ENCODE measurements at regions not wholly inside any gene's neighbourhood (a gene's known extent, or its start where the extent isn't known, plus 50 kb on each side); places are given as distances from the start of the nearest gene placed in this dataset.

- Histone ChIP-seq H3K36me3 (ENCODE audit: insufficient read depth, low read length) (no peaks in the 10 kb centered on the region), H3K9me3 (ENCODE audit: low read depth, low read length) (no peaks in the 10 kb centered on the region), H3K4me3 (no peak overlapping the region), H3K9ac (ENCODE audit: insufficient read length) (no peak overlapping the region), H3K27ac (peak overlapping the region; percentile 83)
- no peak for DNase-seq (ENCODE audit: low read depth, low spot score)
- TF ChIP-seq POLR2AphosphoS5 (IDR thresholded peaks at IDR 0.05; ENCODE audit: borderline replicate concordance, low read depth, low read length): no peak
- no peak for TF ChIP-seq EZH2 (IDR thresholded peaks at IDR 0.05)
- TF ChIP-seq FOXP2 (optimal IDR thresholded peaks at IDR 0.05; ENCODE audit: control extremely low read depth, extremely low read length, insufficient read depth): no peak
Measured at GRCh38 chr2:215624423-215624829, 188.6 kb upstream of the FN1 start.

- no peak for DNase-seq (ENCODE audit: low read depth, low spot score)
- Histone ChIP-seq H3K27ac (no peak overlapping the region), H3K9me3 (ENCODE audit: low read depth, low read length) (no peaks in the 10 kb centered on the region), H3K4me3 (no peak overlapping the region), H3K9ac (ENCODE audit: insufficient read length) (no peak overlapping the region), H3K36me3 (ENCODE audit: insufficient read depth, low read length) (no peaks in the 10 kb centered on the region)
- TF ChIP-seq EZH2 (IDR thresholded peaks at IDR 0.05) (no peak), POLR2AphosphoS5 (IDR thresholded peaks at IDR 0.05; ENCODE audit: borderline replicate concordance, low read depth, low read length) (no peak), FOXP2 (optimal IDR thresholded peaks at IDR 0.05; ENCODE audit: control extremely low read depth, extremely low read length, insufficient read depth) (no peak)
Measured at GRCh38 chr2:215622837-215623236, 187.0 kb upstream of the FN1 start.

GRCh38 chr2:215621381-215621780 is 185.5 kb upstream of the FN1 start:
- Histone ChIP-seq H3K9ac (ENCODE audit: insufficient read length) (no peak overlapping the region), H3K27ac (peak overlapping the region; percentile 19; the same call in 1 of the 2 replicates)
- TF ChIP-seq EZH2 (IDR thresholded peaks at IDR 0.05): no peak
- TF ChIP-seq POLR2AphosphoS5 (IDR thresholded peaks at IDR 0.05; ENCODE audit: borderline replicate concordance, low read depth, low read length): no peak
- TF ChIP-seq FOXP2 (optimal IDR thresholded peaks at IDR 0.05; ENCODE audit: control extremely low read depth, extremely low read length, insufficient read depth): no peak

GRCh38 chr2:215620528-215620927 is 184.7 kb upstream of the FN1 start:
- no peak overlapping the region for H3K27ac ChIP-seq
- DNase-seq (ENCODE audit: low read depth, low spot score): no peak
- H3K4me3 ChIP-seq: no peak overlapping the region
- no peaks in the 10 kb centered on the region for H3K36me3 ChIP-seq (ENCODE audit: insufficient read depth, low read length)
- no peaks in the 10 kb centered on the region for H3K9me3 ChIP-seq (ENCODE audit: low read depth, low read length)
- H3K9ac ChIP-seq (ENCODE audit: insufficient read length): no peak overlapping the region
- TF ChIP-seq FOXP2 (optimal IDR thresholded peaks at IDR 0.05; ENCODE audit: control extremely low read depth, extremely low read length, insufficient read depth) (no peak), EZH2 (IDR thresholded peaks at IDR 0.05) (no peak), POLR2AphosphoS5 (IDR thresholded peaks at IDR 0.05; ENCODE audit: borderline replicate concordance, low read depth, low read length) (no peak)

More at GRCh38 chr2:215621381-215621780, 185.5 kb upstream of the FN1 start:
- Histone ChIP-seq H3K4me3 (no peak overlapping the region), H3K36me3 (ENCODE audit: insufficient read depth, low read length) (no peaks in the 10 kb centered on the region), H3K9me3 (ENCODE audit: low read depth, low read length) (no peaks in the 10 kb centered on the region)
- no peak for DNase-seq (ENCODE audit: low read depth, low spot score)

GRCh38 chr2:215619989-215620388 is 184.1 kb upstream of the FN1 start:
- no peaks in the 10 kb centered on the region for H3K9me3 ChIP-seq (ENCODE audit: low read depth, low read length)
- H3K27ac ChIP-seq: no peak overlapping the region
- no peaks in the 10 kb centered on the region for H3K36me3 ChIP-seq (ENCODE audit: insufficient read depth, low read length)
- no peak overlapping the region for H3K9ac ChIP-seq (ENCODE audit: insufficient read length)
- TF ChIP-seq EZH2 (IDR thresholded peaks at IDR 0.05): no peak
- DNase-seq (ENCODE audit: low read depth, low spot score): no peak
- no peak overlapping the region; the same call in 1 of the 2 replicates for H3K4me3 ChIP-seq

- TF ChIP-seq POLR2AphosphoS5 (IDR thresholded peaks at IDR 0.05; ENCODE audit: borderline replicate concordance, low read depth, low read length) (no peak), EZH2 (IDR thresholded peaks at IDR 0.05) (no peak), FOXP2 (optimal IDR thresholded peaks at IDR 0.05; ENCODE audit: control extremely low read depth, extremely low read length, insufficient read depth) (no peak)
- Histone ChIP-seq H3K9ac (ENCODE audit: insufficient read length) (no peak overlapping the region), H3K4me3 (peak overlapping the region; percentile 19; the same call in 1 of the 2 replicates), H3K9me3 (ENCODE audit: low read depth, low read length) (no peaks in the 10 kb centered on the region), H3K27ac (peak overlapping the region; percentile 43; the same call in 1 of the 2 replicates), H3K36me3 (ENCODE audit: insufficient read depth, low read length) (no peaks in the 10 kb centered on the region)
- no peak for DNase-seq (ENCODE audit: low read depth, low spot score)
Measured at GRCh38 chr2:215619022-215619958, 183.4 kb upstream of the FN1 start.

- no peak overlapping the region for H3K4me3 ChIP-seq
- no peaks in the 10 kb centered on the region for H3K9me3 ChIP-seq (ENCODE audit: low read depth, low read length)
- TF ChIP-seq FOXP2 (optimal IDR thresholded peaks at IDR 0.05; ENCODE audit: control extremely low read depth, extremely low read length, insufficient read depth): no peak
- no peak for TF ChIP-seq EZH2 (IDR thresholded peaks at IDR 0.05)
- no peak for TF ChIP-seq POLR2AphosphoS5 (IDR thresholded peaks at IDR 0.05; ENCODE audit: borderline replicate concordance, low read depth, low read length)
- no peaks in the 10 kb centered on the region for H3K36me3 ChIP-seq (ENCODE audit: insufficient read depth, low read length)
- DNase-seq (ENCODE audit: low read depth, low spot score): no peak
- H3K27ac ChIP-seq: peak overlapping the region; percentile 43
- H3K9ac ChIP-seq (ENCODE audit: insufficient read length): no peak overlapping the region
Measured at GRCh38 chr2:215618145-215618544, 182.3 kb upstream of the FN1 start.

- no peaks in the 10 kb centered on the region for H3K36me3 ChIP-seq (ENCODE audit: insufficient read depth, low read length)
- H3K9ac ChIP-seq (ENCODE audit: insufficient read length): no peak overlapping the region
- no peak for TF ChIP-seq POLR2AphosphoS5 (IDR thresholded peaks at IDR 0.05; ENCODE audit: borderline replicate concordance, low read depth, low read length)
- TF ChIP-seq FOXP2 (optimal IDR thresholded peaks at IDR 0.05; ENCODE audit: control extremely low read depth, extremely low read length, insufficient read depth): no peak
- no peak for TF ChIP-seq EZH2 (IDR thresholded peaks at IDR 0.05)
- H3K4me3 ChIP-seq: no peak overlapping the region
- DNase-seq (ENCODE audit: low read depth, low spot score): no peak
- no peaks in the 10 kb centered on the region for H3K9me3 ChIP-seq (ENCODE audit: low read depth, low read length)
- no peak overlapping the region; the same call in 1 of the 2 replicates for H3K27ac ChIP-seq
Measured at GRCh38 chr2:215617060-215617824, 181.4 kb upstream of the FN1 start.
